NCI-H2029 treated with DMSO at 0.1 percent for 48 hours (cell line): ENCODE measurements at regions not wholly inside any gene's neighbourhood (a gene's known extent, or its start where the extent isn't known, plus 50 kb on each side); places are given as distances from the start of the nearest gene placed in this dataset.

Source experiments
- DNase-seq: peaks from one replicate; lab custom pipeline; 2025; lab: John Stamatoyannopoulos, UW

GRCh38 chr2:172361360-172361759, 66.0 kb upstream of the ITGA6 start:
- DNase-seq = no peak

GRCh38 chr2:172361840-172362239, 65.5 kb upstream of the ITGA6 start:
- DNase-seq = no peak

GRCh38 chr2:172364261-172364660, 63.1 kb upstream of the ITGA6 start:
- no peak for DNase-seq

GRCh38 chr2:172366596-172367150, 60.7 kb upstream of the ITGA6 start:
- DNase-seq = no peak

GRCh38 chr2:172370821-172371455, 56.4 kb upstream of the ITGA6 start:
- no peak for DNase-seq

- DNase-seq = no peak
Measured at GRCh38 chr2:172372436-172372835, 55.0 kb upstream of the ITGA6 start.

- DNase-seq = no peak
Measured at GRCh38 chr2:172373076-172373475, 54.3 kb upstream of the ITGA6 start.

- DNase-seq = no peak
Measured at GRCh38 chr2:172373766-172374165, 53.6 kb upstream of the ITGA6 start.

- DNase-seq = no peak
Measured at GRCh38 chr2:172374318-172375240, 52.8 kb upstream of the ITGA6 start.

- no peak for DNase-seq
Measured at GRCh38 chr2:172375251-172375650, 52.1 kb upstream of the ITGA6 start.

GRCh38 chr2:172376016-172376415, 51.4 kb upstream of the ITGA6 start:
- DNase-seq = no peak

- DNase-seq = no peak
Measured at GRCh38 chr2:172376505-172377125, 50.8 kb upstream of the ITGA6 start.

- DNase-seq = no peak
Measured at GRCh38 chr2:172377408-172377807, 50.0 kb upstream of the ITGA6 start.
